GM12878 (cell line): ENCODE measurements at regions not wholly inside any gene's neighbourhood (a gene's known extent, or its start where the extent isn't known, plus 50 kb on each side); places are given as distances from the start of the nearest gene placed in this dataset.

Source experiments
- CBFB ChIP-seq: IDR thresholded peaks from 2 replicates; pipeline ENCODE4 v1.6.1; 2016; ENCODE audit warnings: antibody characterized with exemption, low read depth
- CREB1 ChIP-seq: IDR thresholded peaks from 2 replicates; pipeline ENCODE4 v1.6.1; 2012; ENCODE audit warnings: low read depth, mild to moderate bottlenecking, inconsistent platforms
- EP300 ChIP-seq, 2 experiments: fragments of 150-350 bp in 1 of 2; IDR thresholded peaks; 2 replicates each; pipeline ENCODE4 v1.6.1; 2011 to 2012; ENCODE audit warnings: low read depth in 2 of 2, low read length in 2 of 2, borderline replicate concordance in 1 of 2, improper control_type of control experiment in 1 of 2, inconsistent platforms in 1 of 2; ENCODE audit not compliant: control insufficient read depth in 1 of 2
- EZH2 ChIP-seq: IDR thresholded peaks from 2 replicates; pipeline ENCODE4 v1.6.1; 2012; ENCODE audit warnings: low read depth, mild to moderate bottlenecking, control low read depth, inconsistent platforms, low read length, borderline replicate concordance; ENCODE audit not compliant: control insufficient read depth
- FOXM1 ChIP-seq: IDR thresholded peaks from 2 replicates; pipeline ENCODE4 v1.6.1; 2012; ENCODE audit warnings: low read depth, mild to moderate bottlenecking, inconsistent platforms, low read length, moderate library complexity
- POLR2AphosphoS2 ChIP-seq: IDR thresholded peaks from 2 replicates; pipeline ENCODE4 v1.6.1; 2011; ENCODE audit warnings: low read depth, mild to moderate bottlenecking, low read length, improper control_type of control experiment, moderate library complexity
- POLR2AphosphoS5 ChIP-seq: IDR thresholded peaks from 2 replicates; pipeline ENCODE4 v1.6.1; 2011; ENCODE audit warnings: mild to moderate bottlenecking, low read length, inconsistent platforms
- SP1 ChIP-seq: IDR thresholded peaks from one replicate; pipeline ENCODE4 v1.6.1; 2011; ENCODE audit warnings: low read depth, low read length
- TAF1 ChIP-seq: IDR thresholded peaks from 2 replicates; pipeline ENCODE4 v1.6.1; 2011; ENCODE audit warnings: mild to moderate bottlenecking, low read depth, low read length, borderline replicate concordance
- TCF7 ChIP-seq: IDR thresholded peaks from 2 replicates; pipeline ENCODE4 v1.6.1; 2014; ENCODE audit warnings: antibody characterized with exemption, borderline replicate concordance
- TF ChIP-seq, protein P1 (sequence below), 3 experiments: IDR thresholded peaks in 2 of 3; conservative IDR thresholded peaks in 1 of 3; 2 replicates each; pipeline ENCODE4 v1.5.1; 2011; ENCODE audit warnings: low read depth in 3 of 3, low read length in 3 of 3, mild to moderate bottlenecking in 3 of 3, control low read depth in 2 of 3, moderate library complexity in 2 of 3, inconsistent platforms in 1 of 3, mixed read lengths in 1 of 3; ENCODE audit not compliant: control insufficient read depth in 2 of 3, insufficient read depth in 1 of 3; ENCODE audit errors: extremely low read depth in 1 of 3
- TF ChIP-seq, protein P2 (sequence below): fragments of 450-650 bp; IDR thresholded peaks from 2 replicates; pipeline ENCODE4 v1.6.1; 2017; ENCODE audit warnings: mild to moderate bottlenecking

DNA sequence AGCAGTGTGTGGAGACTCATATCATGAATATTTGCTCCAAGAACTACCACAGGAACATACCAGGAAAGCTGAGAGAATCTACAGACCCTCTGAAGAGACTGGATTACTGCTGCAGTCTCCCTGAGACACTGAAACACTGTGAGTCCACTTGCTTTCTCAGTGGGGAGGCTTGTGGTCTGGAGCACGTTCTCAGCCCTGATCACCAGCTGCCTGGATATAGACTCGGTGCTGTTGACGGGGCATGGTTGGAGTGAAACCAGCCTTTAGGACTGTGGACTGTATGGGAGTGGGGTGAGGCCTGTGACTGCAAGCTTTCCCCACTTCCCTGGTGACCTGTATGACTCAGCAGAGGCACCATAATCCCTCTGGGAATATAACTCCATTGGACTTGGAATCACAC, 525.8 kb upstream of the FBXO33 start:
- TF ChIP-seq, protein P1, sequence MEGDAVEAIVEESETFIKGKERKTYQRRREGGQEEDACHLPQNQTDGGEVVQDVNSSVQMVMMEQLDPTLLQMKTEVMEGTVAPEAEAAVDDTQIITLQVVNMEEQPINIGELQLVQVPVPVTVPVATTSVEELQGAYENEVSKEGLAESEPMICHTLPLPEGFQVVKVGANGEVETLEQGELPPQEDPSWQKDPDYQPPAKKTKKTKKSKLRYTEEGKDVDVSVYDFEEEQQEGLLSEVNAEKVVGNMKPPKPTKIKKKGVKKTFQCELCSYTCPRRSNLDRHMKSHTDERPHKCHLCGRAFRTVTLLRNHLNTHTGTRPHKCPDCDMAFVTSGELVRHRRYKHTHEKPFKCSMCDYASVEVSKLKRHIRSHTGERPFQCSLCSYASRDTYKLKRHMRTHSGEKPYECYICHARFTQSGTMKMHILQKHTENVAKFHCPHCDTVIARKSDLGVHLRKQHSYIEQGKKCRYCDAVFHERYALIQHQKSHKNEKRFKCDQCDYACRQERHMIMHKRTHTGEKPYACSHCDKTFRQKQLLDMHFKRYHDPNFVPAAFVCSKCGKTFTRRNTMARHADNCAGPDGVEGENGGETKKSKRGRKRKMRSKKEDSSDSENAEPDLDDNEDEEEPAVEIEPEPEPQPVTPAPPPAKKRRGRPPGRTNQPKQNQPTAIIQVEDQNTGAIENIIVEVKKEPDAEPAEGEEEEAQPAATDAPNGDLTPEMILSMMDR (IDR thresholded peaks at IDR 0.05 in 2 of 3, conservative IDR thresholded peaks at IDR 0.05 in 1 of 3; ENCODE audit: control insufficient read depth in 2 of 3, extremely low read depth in 1 of 3, insufficient read depth in 1 of 3, low read depth in 3 of 3, low read length in 3 of 3): no peak
- TF ChIP-seq TCF7: no peak
- TF ChIP-seq EZH2: no peak
- TF ChIP-seq CREB1: no peak
- TF ChIP-seq TAF1: no peak
- no peak for TF ChIP-seq POLR2AphosphoS5
- no peak for TF ChIP-seq SP1
- TF ChIP-seq POLR2AphosphoS2: no peak
- TF ChIP-seq, protein P2, sequence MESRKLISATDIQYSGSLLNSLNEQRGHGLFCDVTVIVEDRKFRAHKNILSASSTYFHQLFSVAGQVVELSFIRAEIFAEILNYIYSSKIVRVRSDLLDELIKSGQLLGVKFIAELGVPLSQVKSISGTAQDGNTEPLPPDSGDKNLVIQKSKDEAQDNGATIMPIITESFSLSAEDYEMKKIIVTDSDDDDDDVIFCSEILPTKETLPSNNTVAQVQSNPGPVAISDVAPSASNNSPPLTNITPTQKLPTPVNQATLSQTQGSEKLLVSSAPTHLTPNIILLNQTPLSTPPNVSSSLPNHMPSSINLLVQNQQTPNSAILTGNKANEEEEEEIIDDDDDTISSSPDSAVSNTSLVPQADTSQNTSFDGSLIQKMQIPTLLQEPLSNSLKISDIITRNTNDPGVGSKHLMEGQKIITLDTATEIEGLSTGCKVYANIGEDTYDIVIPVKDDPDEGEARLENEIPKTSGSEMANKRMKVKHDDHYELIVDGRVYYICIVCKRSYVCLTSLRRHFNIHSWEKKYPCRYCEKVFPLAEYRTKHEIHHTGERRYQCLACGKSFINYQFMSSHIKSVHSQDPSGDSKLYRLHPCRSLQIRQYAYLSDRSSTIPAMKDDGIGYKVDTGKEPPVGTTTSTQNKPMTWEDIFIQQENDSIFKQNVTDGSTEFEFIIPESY: no peak
- TF ChIP-seq FOXM1: no peak
- no peak for TF ChIP-seq CBFB
- TF ChIP-seq EP300 (IDR thresholded peaks at IDR 0.05; ENCODE audit: borderline replicate concordance in 1 of 2, control insufficient read depth in 1 of 2, low read depth in 2 of 2, low read length in 2 of 2): no peak
